ENCODE measurements at regions not wholly inside any gene's neighbourhood (a gene's known extent, or its start where the extent isn't known, plus 50 kb on each side); places are given as distances from the start of the nearest gene placed in this dataset.
"Not testable (repeated sequence)": the region's sequence is repeated elsewhere in the genome, so short reads cannot be mapped to it uniquely, and the experiment has no call there.

- Histone ChIP-seq H2AFZ (ENCODE audit: low read depth, low read length) (no peak overlapping the region), H3K4me2 (ENCODE audit: low read length) (no peak overlapping the region), H3K4me1 (ENCODE audit: insufficient read depth, low read length) (peaks cover 7% of the 10 kb centered on the region), H3K4me3 (ENCODE audit: insufficient read depth, low read depth, low read length) (no peak overlapping the region), H3K27ac (ENCODE audit: low read depth, low read length) (no peak overlapping the region), H3K9ac (ENCODE audit: low read length) (no peak overlapping the region), H3K36me3 (ENCODE audit: insufficient read depth, low read length) (no peaks in the 10 kb centered on the region), H3K27me3 (ENCODE audit: insufficient read depth, low read length) (no peaks in the 10 kb centered on the region), H4K20me1 (ENCODE audit: insufficient read depth, low read length) (no peaks in the 10 kb centered on the region), H3K9me3 (ENCODE audit: insufficient read depth, low read depth, low read length) (no peaks in the 10 kb centered on the region), H3K79me2 (ENCODE audit: insufficient read depth, low read length) (no peaks in the 10 kb centered on the region)
- DNase-seq (ENCODE audit: low read depth) (no peak), FAIRE-seq (no peak)
- peaks cover 21% of the 10 kb centered on the region for H3K4me1 Mint-ChIP-seq (ENCODE audit: low read depth, unreplicated experiment)
- peaks cover 23% of the 10 kb centered on the region for H3K9me3 Mint-ChIP-seq (ENCODE audit: unreplicated experiment)
- no peak overlapping the region for H3K27ac Mint-ChIP-seq (ENCODE audit: unreplicated experiment)
- H3K27me3 Mint-ChIP-seq (ENCODE audit: low read depth, unreplicated experiment) = no peaks in the 10 kb centered on the region
- no peak for TF ChIP-seq EZH2 (IDR thresholded peaks at IDR 0.05; ENCODE audit: insufficient read depth, low read length)
- no peak for TF ChIP-seq CTCF (IDR thresholded peaks at IDR 0.05; ENCODE audit: insufficient read depth, low read depth, low read length)
- no peak overlapping the region for H3K4me3 Mint-ChIP-seq (ENCODE audit: unreplicated experiment)
- peaks cover 2% of the 10 kb centered on the region for H3K36me3 Mint-ChIP-seq (ENCODE audit: low read depth, unreplicated experiment)
Observed at GRCh38 chr2:224114428-224114827, 75.3 kb upstream of the SERPINE2 start.

- not testable (repeated sequence) for H3K4me3 Mint-ChIP-seq (ENCODE audit: unreplicated experiment); H3K27me3 ChIP-seq (ENCODE audit: insufficient read depth, low read length); H4K20me1 ChIP-seq (ENCODE audit: insufficient read depth, low read length); FAIRE-seq; H3K27me3 Mint-ChIP-seq (ENCODE audit: low read depth, unreplicated experiment); H2AFZ ChIP-seq (ENCODE audit: low read depth, low read length); H3K36me3 Mint-ChIP-seq (ENCODE audit: low read depth, unreplicated experiment); DNase-seq (ENCODE audit: low read depth); H3K79me2 ChIP-seq (ENCODE audit: insufficient read depth, low read length); H3K27ac ChIP-seq (ENCODE audit: low read depth, low read length); H3K9me3 ChIP-seq (ENCODE audit: insufficient read depth, low read depth, low read length); H3K4me2 ChIP-seq (ENCODE audit: low read length); H3K4me1 ChIP-seq (ENCODE audit: insufficient read depth, low read length); H3K4me3 ChIP-seq (ENCODE audit: insufficient read depth, low read depth, low read length); H3K27ac Mint-ChIP-seq (ENCODE audit: unreplicated experiment); H3K9ac ChIP-seq (ENCODE audit: low read length); H3K36me3 ChIP-seq (ENCODE audit: insufficient read depth, low read length)
- Mint-ChIP-seq H3K4me1 (ENCODE audit: low read depth, unreplicated experiment) (peaks cover 21% of the 10 kb centered on the region), H3K9me3 (ENCODE audit: unreplicated experiment) (peaks cover 19% of the 10 kb centered on the region)
Observed at GRCh38 chr2:224113930-224114329, 74.8 kb upstream of the SERPINE2 start.

DNA sequence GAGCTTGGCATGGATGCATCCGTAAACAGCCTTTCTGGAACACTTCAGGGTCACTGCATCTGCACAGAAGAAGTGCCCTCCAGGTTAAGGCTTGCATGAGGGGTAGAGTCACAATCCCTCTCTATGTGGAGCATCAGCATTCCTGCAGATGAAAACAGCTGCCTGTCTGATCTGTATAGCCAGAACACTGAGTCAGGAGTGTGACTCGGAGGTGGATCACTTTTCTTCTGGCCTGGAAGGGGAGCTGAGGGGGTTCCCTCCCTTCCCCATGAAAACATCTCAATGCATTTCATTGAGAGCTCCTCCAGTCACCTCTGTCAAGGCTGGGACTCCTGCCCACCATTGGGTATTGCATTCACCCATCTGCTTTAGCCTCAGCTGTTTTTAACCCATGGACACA is 72.5 kb upstream of the SERPINE2 start:
- DNase-seq (ENCODE audit: low read depth) (no peak), FAIRE-seq (no peak)
- no peak overlapping the region for H3K4me3 Mint-ChIP-seq (ENCODE audit: unreplicated experiment)
- no peaks in the 10 kb centered on the region for H3K27me3 Mint-ChIP-seq (ENCODE audit: low read depth, unreplicated experiment)
- Histone ChIP-seq H2AFZ (ENCODE audit: low read depth, low read length) (no peak overlapping the region), H3K4me2 (ENCODE audit: low read length) (no peak overlapping the region), H3K9ac (ENCODE audit: low read length) (no peak overlapping the region), H3K36me3 (ENCODE audit: insufficient read depth, low read length) (no peaks in the 10 kb centered on the region), H3K79me2 (ENCODE audit: insufficient read depth, low read length) (no peaks in the 10 kb centered on the region), H3K27ac (ENCODE audit: low read depth, low read length) (no peak overlapping the region), H3K27me3 (ENCODE audit: insufficient read depth, low read length) (no peaks in the 10 kb centered on the region), H3K4me1 (ENCODE audit: insufficient read depth, low read length) (peaks cover 7% of the 10 kb centered on the region), H3K4me3 (ENCODE audit: insufficient read depth, low read depth, low read length) (no peak overlapping the region), H4K20me1 (ENCODE audit: insufficient read depth, low read length) (no peaks in the 10 kb centered on the region), H3K9me3 (ENCODE audit: insufficient read depth, low read depth, low read length) (no peaks in the 10 kb centered on the region)
- peak overlapping the region; percentile 92 for H3K27ac Mint-ChIP-seq (ENCODE audit: unreplicated experiment)
- H3K9me3 Mint-ChIP-seq (ENCODE audit: unreplicated experiment) = peaks cover 13% of the 10 kb centered on the region
- H3K4me1 Mint-ChIP-seq (ENCODE audit: low read depth, unreplicated experiment) = peaks cover 21% of the 10 kb centered on the region
- TF ChIP-seq EZH2 (IDR thresholded peaks at IDR 0.05; ENCODE audit: insufficient read depth, low read length) = no peak
- TF ChIP-seq CTCF (IDR thresholded peaks at IDR 0.05; ENCODE audit: insufficient read depth, low read depth, low read length) = no peak
- peaks cover 2% of the 10 kb centered on the region for H3K36me3 Mint-ChIP-seq (ENCODE audit: low read depth, unreplicated experiment)

Data from astrocyte (in vitro differentiated cells and primary cell).